ENCODE measurements at regions not wholly inside any gene's neighbourhood (a gene's known extent, or its start where the extent isn't known, plus 50 kb on each side); places are given as distances from the start of the nearest gene placed in this dataset.

DNA sequence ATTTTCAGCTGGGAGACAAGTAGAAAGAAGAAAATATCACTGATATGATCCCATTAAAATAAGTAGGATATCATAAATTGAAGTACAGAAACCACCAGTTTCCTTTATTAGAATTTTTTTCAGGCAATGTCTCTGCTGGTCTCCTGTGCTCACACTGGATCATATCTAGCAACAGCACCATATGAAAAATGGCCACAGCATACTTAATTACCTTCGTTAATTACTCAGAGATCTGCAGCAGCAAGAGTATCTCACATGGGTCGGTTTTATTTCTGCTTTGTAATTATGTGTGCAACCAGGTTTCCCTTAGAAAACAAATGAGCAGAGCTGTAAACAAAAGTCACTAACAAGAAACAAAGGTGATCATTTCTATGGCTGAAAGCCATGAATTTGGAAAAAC, 287.9 kb downstream of the LRRIQ3 start:
- no peaks in the 10 kb centered on the region for H3K9me3 ChIP-seq (replicated peaks; ENCODE audit: insufficient read depth, low read length)
- no peaks in the 10 kb centered on the region for H3K9me2 ChIP-seq (replicated peaks; ENCODE audit: insufficient read depth, low read length)
- no peak for DNase-seq
- H3K27ac ChIP-seq (ENCODE audit: low read length), result no peak overlapping the region
- no peak overlapping the region for H2AFZ ChIP-seq (ENCODE audit: low read length)
- no peak overlapping the region for H3K9ac ChIP-seq (ENCODE audit: low read length)
- no peak overlapping the region for H3K4me3 ChIP-seq (ENCODE audit: low read length)
- no peaks in the 10 kb centered on the region for H4K20me1 ChIP-seq (ENCODE audit: insufficient read depth, low read length)
- H3K4me2 ChIP-seq (ENCODE audit: low read depth, low read length), result no peak overlapping the region
- no peaks in the 10 kb centered on the region for H3K4me1 ChIP-seq (ENCODE audit: low read length)
- H3K27me3 ChIP-seq (replicated peaks; ENCODE audit: insufficient read depth, low read length), result no peaks in the 10 kb centered on the region
- H3K36me3 ChIP-seq (replicated peaks; ENCODE audit: insufficient read depth, low read length), result no peaks in the 10 kb centered on the region
- no peaks in the 10 kb centered on the region for H3K79me2 ChIP-seq (ENCODE audit: low read length)
- TF ChIP-seq EZH2 (optimal IDR thresholded peaks at IDR 0.05; ENCODE audit: low read depth, low read length) (no peak), EZH2phosphoT487 (IDR thresholded peaks at IDR 0.05; ENCODE audit: low read length) (no peak)
- TF ChIP-seq, protein P1, sequence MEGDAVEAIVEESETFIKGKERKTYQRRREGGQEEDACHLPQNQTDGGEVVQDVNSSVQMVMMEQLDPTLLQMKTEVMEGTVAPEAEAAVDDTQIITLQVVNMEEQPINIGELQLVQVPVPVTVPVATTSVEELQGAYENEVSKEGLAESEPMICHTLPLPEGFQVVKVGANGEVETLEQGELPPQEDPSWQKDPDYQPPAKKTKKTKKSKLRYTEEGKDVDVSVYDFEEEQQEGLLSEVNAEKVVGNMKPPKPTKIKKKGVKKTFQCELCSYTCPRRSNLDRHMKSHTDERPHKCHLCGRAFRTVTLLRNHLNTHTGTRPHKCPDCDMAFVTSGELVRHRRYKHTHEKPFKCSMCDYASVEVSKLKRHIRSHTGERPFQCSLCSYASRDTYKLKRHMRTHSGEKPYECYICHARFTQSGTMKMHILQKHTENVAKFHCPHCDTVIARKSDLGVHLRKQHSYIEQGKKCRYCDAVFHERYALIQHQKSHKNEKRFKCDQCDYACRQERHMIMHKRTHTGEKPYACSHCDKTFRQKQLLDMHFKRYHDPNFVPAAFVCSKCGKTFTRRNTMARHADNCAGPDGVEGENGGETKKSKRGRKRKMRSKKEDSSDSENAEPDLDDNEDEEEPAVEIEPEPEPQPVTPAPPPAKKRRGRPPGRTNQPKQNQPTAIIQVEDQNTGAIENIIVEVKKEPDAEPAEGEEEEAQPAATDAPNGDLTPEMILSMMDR (IDR thresholded peaks at IDR 0.05; ENCODE audit: low read length), result no peak
- H3F3A ChIP-seq (ENCODE audit: insufficient read depth, low read length), result no peaks in the 10 kb centered on the region

DNA sequence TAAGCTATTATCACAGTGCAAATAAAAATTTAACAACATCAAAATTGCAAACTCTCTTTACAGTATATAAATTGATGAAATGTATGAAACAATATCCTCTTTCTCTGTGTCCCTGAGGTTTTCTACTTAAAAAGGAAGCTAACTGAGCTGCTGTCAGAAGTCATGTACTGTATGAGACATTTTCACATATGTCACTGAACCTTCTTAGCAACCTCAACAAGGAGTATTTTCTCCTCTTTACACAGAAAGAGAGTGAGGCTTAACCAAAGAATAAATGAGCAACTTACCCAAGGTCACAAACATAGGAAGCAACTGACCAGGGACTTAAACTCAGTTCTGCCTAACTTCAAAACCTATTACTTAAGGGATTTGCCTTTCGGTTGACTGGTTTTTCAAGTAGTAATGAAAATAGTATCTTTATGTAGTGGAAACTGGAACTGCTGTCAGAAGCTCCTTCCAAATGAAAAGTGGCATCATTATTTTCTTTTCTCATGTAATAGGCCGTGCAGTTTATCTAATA, 288.9 kb downstream of the LRRIQ3 start:
- H3K79me2 ChIP-seq (ENCODE audit: low read length), result no peaks in the 10 kb centered on the region
- H3K27ac ChIP-seq (ENCODE audit: low read length), result no peak overlapping the region
- no peaks in the 10 kb centered on the region for H3K9me2 ChIP-seq (replicated peaks; ENCODE audit: insufficient read depth, low read length)
- H3K4me2 ChIP-seq (ENCODE audit: low read depth, low read length), result no peak overlapping the region
- H2AFZ ChIP-seq (ENCODE audit: low read length), result no peak overlapping the region
- H4K20me1 ChIP-seq (ENCODE audit: insufficient read depth, low read length), result no peaks in the 10 kb centered on the region
- H3K9me3 ChIP-seq (replicated peaks; ENCODE audit: insufficient read depth, low read length), result no peaks in the 10 kb centered on the region
- TF ChIP-seq EZH2 (optimal IDR thresholded peaks at IDR 0.05; ENCODE audit: low read depth, low read length) (no peak), EZH2phosphoT487 (IDR thresholded peaks at IDR 0.05; ENCODE audit: low read length) (no peak)
- TF ChIP-seq, protein P1 (IDR thresholded peaks at IDR 0.05; ENCODE audit: low read length), result no peak
- no peaks in the 10 kb centered on the region for H3K4me1 ChIP-seq (ENCODE audit: low read length)
- no peaks in the 10 kb centered on the region for H3K27me3 ChIP-seq (replicated peaks; ENCODE audit: insufficient read depth, low read length)
- H3K36me3 ChIP-seq (replicated peaks; ENCODE audit: insufficient read depth, low read length), result no peaks in the 10 kb centered on the region
- H3K4me3 ChIP-seq (ENCODE audit: low read length), result no peak overlapping the region
- H3K9ac ChIP-seq (ENCODE audit: low read length), result no peak overlapping the region
- H3F3A ChIP-seq (ENCODE audit: insufficient read depth, low read length), result no peaks in the 10 kb centered on the region
- no peak for DNase-seq

GRCh38 chr1:73907051-73907450, 290.9 kb downstream of the LRRIQ3 start:
- Histone ChIP-seq H3K27me3 (replicated peaks; ENCODE audit: insufficient read depth, low read length) (no peaks in the 10 kb centered on the region), H3K36me3 (replicated peaks; ENCODE audit: insufficient read depth, low read length) (no peaks in the 10 kb centered on the region), H3K9ac (ENCODE audit: low read length) (no peak overlapping the region), H3K9me3 (replicated peaks; ENCODE audit: insufficient read depth, low read length) (no peaks in the 10 kb centered on the region), H3K4me3 (ENCODE audit: low read length) (no peak overlapping the region), H3F3A (ENCODE audit: insufficient read depth, low read length) (peaks cover 7% of the 10 kb centered on the region; the same call in 1 of the 2 replicates), H3K4me2 (ENCODE audit: low read depth, low read length) (no peak overlapping the region), H3K9me2 (replicated peaks; ENCODE audit: insufficient read depth, low read length) (no peaks in the 10 kb centered on the region), H3K79me2 (ENCODE audit: low read length) (no peaks in the 10 kb centered on the region), H3K27ac (ENCODE audit: low read length) (no peak overlapping the region), H3K4me1 (ENCODE audit: low read length) (peaks cover 12% of the 10 kb centered on the region), H2AFZ (ENCODE audit: low read length) (no peak overlapping the region), H4K20me1 (ENCODE audit: insufficient read depth, low read length) (no peaks in the 10 kb centered on the region)
- TF ChIP-seq EZH2 (optimal IDR thresholded peaks at IDR 0.05; ENCODE audit: low read depth, low read length) (no peak), EZH2phosphoT487 (IDR thresholded peaks at IDR 0.05; ENCODE audit: low read length) (no peak)
- TF ChIP-seq, protein P1 (IDR thresholded peaks at IDR 0.05; ENCODE audit: low read length), result no peak
- no peak for DNase-seq
